NCI-H510A (cell line): ENCODE measurements at regions not wholly inside any gene's neighbourhood (a gene's known extent, or its start where the extent isn't known, plus 50 kb on each side); places are given as distances from the start of the nearest gene placed in this dataset.
"Not testable (repeated sequence)": the region's sequence is repeated elsewhere in the genome, so short reads cannot be mapped to it uniquely, and the experiment has no call there.

Source experiments
- DNase-seq: peaks from one replicate; lab custom pipeline; 2025; lab: John Stamatoyannopoulos, UW

GRCh38 chr2:131828164-131828561 is 300.5 kb downstream of the CCDC74A start:
- no peak for DNase-seq

GRCh38 chr2:131828633-131829455 is 301.2 kb downstream of the CCDC74A start:
- not testable (repeated sequence) for DNase-seq

GRCh38 chr2:131829456-131830241 is 302.0 kb downstream of the CCDC74A start:
- not testable (repeated sequence) for DNase-seq

GRCh38 chr2:131830242-131830945 is 302.7 kb downstream of the CCDC74A start:
- DNase-seq, result not testable (repeated sequence)

- not testable (repeated sequence) for DNase-seq
Observed at GRCh38 chr2:131830946-131831310, 303.2 kb downstream of the CCDC74A start.

GRCh38 chr2:131831450-131832208 is 303.9 kb downstream of the CCDC74A start:
- not testable (repeated sequence) for DNase-seq

- not testable (repeated sequence) for DNase-seq
Observed at GRCh38 chr2:131832209-131832780, 304.6 kb downstream of the CCDC74A start.

GRCh38 chr2:131832917-131833316 is 305.2 kb downstream of the CCDC74A start:
- peak; percentile 45 for DNase-seq

GRCh38 chr2:131833367-131834202 is 305.9 kb downstream of the CCDC74A start:
- DNase-seq, result not testable (repeated sequence)

- DNase-seq, result not testable (repeated sequence)
Observed at GRCh38 chr2:131834203-131835020, 306.7 kb downstream of the CCDC74A start.

GRCh38 chr2:131835022-131835421 is 307.3 kb downstream of the CCDC74A start:
- DNase-seq, result not testable (repeated sequence)

- no peak for DNase-seq
Observed at GRCh38 chr2:131835621-131836091, 308.0 kb downstream of the CCDC74A start.

GRCh38 chr2:131836116-131836515 is 308.4 kb downstream of the CCDC74A start:
- not testable (repeated sequence) for DNase-seq

- not testable (repeated sequence) for DNase-seq
Observed at GRCh38 chr2:131844044-131844443, 316.4 kb downstream of the CCDC74A start.

- not testable (repeated sequence) for DNase-seq
Observed at GRCh38 chr2:131856202-131856601, 305.6 kb downstream of the ANKRD30BL start.

- not testable (repeated sequence) for DNase-seq
Observed at GRCh38 chr2:131858197-131858596, 303.6 kb downstream of the ANKRD30BL start.
